ENCODE measurements at regions not wholly inside any gene's neighbourhood (a gene's known extent, or its start where the extent isn't known, plus 50 kb on each side); places are given as distances from the start of the nearest gene placed in this dataset.
"Not testable (repeated sequence)": the region's sequence is repeated elsewhere in the genome, so short reads cannot be mapped to it uniquely, and the experiment has no call there.

DNA sequence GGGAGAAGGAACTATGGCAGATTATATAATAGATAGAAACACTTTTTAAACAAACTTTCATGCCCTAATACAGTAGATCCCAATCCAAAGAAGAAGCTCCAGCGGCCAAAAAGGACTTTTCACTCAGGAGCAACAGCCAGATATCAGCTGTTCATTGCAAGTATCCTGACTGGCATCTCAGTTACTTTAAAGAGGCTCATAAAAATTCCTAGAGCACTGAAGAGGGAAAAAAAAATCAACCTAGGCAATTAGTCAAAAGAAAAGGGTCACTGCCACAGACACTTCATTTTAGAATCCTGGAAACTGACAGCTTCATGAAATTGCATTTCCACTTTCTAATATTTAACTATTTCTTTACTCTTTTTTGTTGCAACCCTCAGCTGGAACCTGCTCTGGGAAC, 170.6 kb upstream of the SOX6 start:
- in situ Hi-C loops (cut with HindIII; ENCODE audit: extremely low pct_ligation_motif_present, low pct_unique_long_range_greater_than_20kb) (no loop called here), intact Hi-C loops (cut with micrococcal nuclease; ENCODE audit: unreplicated experiment) (no loop called here)
- Histone ChIP-seq H3K4me3 (replicated peaks in 1 of 3; ENCODE audit: insufficient read depth in 1 of 3, low read depth in 2 of 3, low read length in 3 of 3) (no peak overlapping the region), H3K79me2 (ENCODE audit: insufficient read depth, low read length) (no peaks in the 10 kb centered on the region), H3K27ac (ENCODE audit: extremely low read length, insufficient read depth, low read length) (no peak overlapping the region), H3K4me2 (ENCODE audit: low read depth, low read length) (no peak overlapping the region), H3K9ac (ENCODE audit: insufficient read depth, low read depth, low read length) (no peak overlapping the region), H4K20me1 (ENCODE audit: insufficient read depth, low read length) (no peaks in the 10 kb centered on the region), H3K36me3 (replicated peaks in 1 of 2; ENCODE audit: control insufficient read depth in 1 of 2, insufficient read depth in 2 of 2, low read length in 2 of 2) (no peaks in the 10 kb centered on the region), H3K27me3 (ENCODE audit: control insufficient read depth in 1 of 2, insufficient read depth in 2 of 2, low read length in 2 of 2) (no peaks in the 10 kb centered on the region; a peak in 1 of 5 replicates), H3K4me1 (ENCODE audit: insufficient read depth, low read length) (no peaks in the 10 kb centered on the region), H2AFZ (ENCODE audit: low read length) (no peak overlapping the region), H3K9me3 (ENCODE audit: low read length) (no peaks in the 10 kb centered on the region)
- ChIA-PET POLR2A (no interaction called here), CTCF (ENCODE audit: low intra/inter-chr PET ratio, low total read pairs) (no interaction called here)
- FAIRE-seq (no peak), DNase-seq (ENCODE audit: low spot score) (no peak), ATAC-seq (no peak)
- no TSS peak for BruUV-seq (replicated peaks)
- no peak for TF ChIP-seq ZNF24 (IDR thresholded peaks at IDR 0.05)
- no peak for TF ChIP-seq MIXL1 (CRISPR knock-in tag; IDR thresholded peaks at IDR 0.05)
- no peak for TF ChIP-seq FOXO1 (CRISPR knock-in tag; IDR thresholded peaks at IDR 0.05)
- TF ChIP-seq ARNT (IDR thresholded peaks at IDR 0.05): no peak
- TF ChIP-seq ZKSCAN5 (CRISPR knock-in tag; IDR thresholded peaks at IDR 0.05): no peak
- WGBS (ENCODE audit: low lambda C conversion rate): 0% methylated on average over 1 of the region's 1 CpG

GRCh38 chr11:16520713-16521112, 164.4 kb upstream of the SOX6 start:
- H3K9ac ChIP-seq (ENCODE audit: insufficient read depth, low read depth, low read length); H3K4me3 ChIP-seq (replicated peaks in 1 of 3; ENCODE audit: insufficient read depth in 1 of 3, low read depth in 2 of 3, low read length in 3 of 3); H2AFZ ChIP-seq (ENCODE audit: low read length); intact Hi-C loops (cut with micrococcal nuclease; ENCODE audit: unreplicated experiment); ATAC-seq; BruUV-seq (replicated peaks); in situ Hi-C loops (cut with HindIII; ENCODE audit: extremely low pct_ligation_motif_present, low pct_unique_long_range_greater_than_20kb); DNase-seq (ENCODE audit: low spot score); H3K27ac ChIP-seq (ENCODE audit: extremely low read length, insufficient read depth, low read length); H3K9me3 ChIP-seq (ENCODE audit: low read length); POLR2A ChIA-PET; H3K79me2 ChIP-seq (ENCODE audit: insufficient read depth, low read length); CTCF ChIA-PET (ENCODE audit: low intra/inter-chr PET ratio, low total read pairs); H3K27me3 ChIP-seq (ENCODE audit: control insufficient read depth in 1 of 2, insufficient read depth in 2 of 2, low read length in 2 of 2); FAIRE-seq; H3K4me1 ChIP-seq (ENCODE audit: insufficient read depth, low read length); H3K36me3 ChIP-seq (replicated peaks in 1 of 2; ENCODE audit: control insufficient read depth in 1 of 2, insufficient read depth in 2 of 2, low read length in 2 of 2); H4K20me1 ChIP-seq (ENCODE audit: insufficient read depth, low read length); H3K4me2 ChIP-seq (ENCODE audit: low read depth, low read length): not testable (repeated sequence)
- WGBS (ENCODE audit: low lambda C conversion rate): 33% methylated on average over 9 of the region's 11 CpGs

- ATAC-seq (no peak), DNase-seq (ENCODE audit: low spot score) (no peak), FAIRE-seq (no peak)
- no peaks in the 10 kb centered on the region for H3K9me3 ChIP-seq (ENCODE audit: low read length)
- H3K27me3 ChIP-seq (ENCODE audit: control insufficient read depth in 1 of 2, insufficient read depth in 2 of 2, low read length in 2 of 2): no peaks in the 10 kb centered on the region
- H3K4me3 ChIP-seq (replicated peaks in 1 of 3; ENCODE audit: insufficient read depth in 1 of 3, low read depth in 2 of 3, low read length in 3 of 3): no peak overlapping the region
- CTCF ChIA-PET (ENCODE audit: low intra/inter-chr PET ratio, low total read pairs): no interaction called here
- intact Hi-C loops (cut with micrococcal nuclease; ENCODE audit: unreplicated experiment) (no loop called here), in situ Hi-C loops (cut with HindIII; ENCODE audit: extremely low pct_ligation_motif_present, low pct_unique_long_range_greater_than_20kb) (no loop called here)
- POLR2A ChIA-PET: no interaction called here
- no peaks in the 10 kb centered on the region for H3K36me3 ChIP-seq (replicated peaks in 1 of 2; ENCODE audit: control insufficient read depth in 1 of 2, insufficient read depth in 2 of 2, low read length in 2 of 2)
- no peak overlapping the region for H3K9ac ChIP-seq (ENCODE audit: insufficient read depth, low read depth, low read length)
- no peak overlapping the region for H3K27ac ChIP-seq (ENCODE audit: extremely low read length, insufficient read depth, low read length)
- H3K4me2 ChIP-seq (ENCODE audit: low read depth, low read length): no peak overlapping the region
- no peaks in the 10 kb centered on the region for H3K79me2 ChIP-seq (ENCODE audit: insufficient read depth, low read length)
- BruUV-seq (replicated peaks): no TSS peak
- H2AFZ ChIP-seq (ENCODE audit: low read length): no peak overlapping the region
- no peaks in the 10 kb centered on the region for H3K4me1 ChIP-seq (ENCODE audit: insufficient read depth, low read length)
- no peaks in the 10 kb centered on the region for H4K20me1 ChIP-seq (ENCODE audit: insufficient read depth, low read length)
- TF ChIP-seq ZNF33A (CRISPR knock-in tag; IDR thresholded peaks at IDR 0.05; ENCODE audit: borderline replicate concordance) (no peak), DDIT3 (CRISPR knock-in tag; IDR thresholded peaks at IDR 0.05) (no peak), PAF1 (CRISPR knock-in tag; IDR thresholded peaks at IDR 0.05) (no peak), JUN (CRISPR knock-in tag; IDR thresholded peaks at IDR 0.05) (no peak), KLF12 (CRISPR knock-in tag; IDR thresholded peaks at IDR 0.05; ENCODE audit: borderline replicate concordance) (no peak), CCAR2 (optimal IDR thresholded peaks at IDR 0.05; ENCODE audit: low read depth, low read length) (no peak), HNF4G (IDR thresholded peaks at IDR 0.05; ENCODE audit: borderline replicate concordance, low read depth, low read length) (no peak), HNF4G (CRISPR knock-in tag; IDR thresholded peaks at IDR 0.05; ENCODE audit: borderline replicate concordance, low read depth) (no peak)
Observed at GRCh38 chr11:16512899-16513241, 156.5 kb upstream of the SOX6 start.
